ENCODE measurements at regions not wholly inside any gene's neighbourhood (a gene's known extent, or its start where the extent isn't known, plus 50 kb on each side); places are given as distances from the start of the nearest gene placed in this dataset.

DNA sequence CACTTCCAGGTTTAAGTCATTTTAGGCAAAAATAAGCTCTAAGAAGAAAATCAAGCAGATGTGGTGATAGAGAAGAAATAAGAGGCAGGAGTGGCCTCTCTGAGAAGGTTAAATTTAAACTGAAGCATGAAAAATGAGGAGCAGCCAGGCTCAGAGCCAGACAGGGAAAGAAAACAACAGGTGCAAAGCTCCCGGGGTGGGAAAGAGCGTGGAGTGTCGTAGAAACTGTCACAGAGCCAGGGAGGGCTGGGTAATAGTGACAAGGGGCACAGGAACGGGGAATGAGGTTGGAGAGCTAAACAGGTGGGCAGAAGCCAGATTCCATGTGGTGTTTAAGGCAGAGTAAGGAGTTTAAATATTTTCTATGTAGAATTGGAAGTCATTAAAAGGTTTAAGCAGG is 132.1 kb upstream of the BLID start:
- TF ChIP-seq, protein P1, sequence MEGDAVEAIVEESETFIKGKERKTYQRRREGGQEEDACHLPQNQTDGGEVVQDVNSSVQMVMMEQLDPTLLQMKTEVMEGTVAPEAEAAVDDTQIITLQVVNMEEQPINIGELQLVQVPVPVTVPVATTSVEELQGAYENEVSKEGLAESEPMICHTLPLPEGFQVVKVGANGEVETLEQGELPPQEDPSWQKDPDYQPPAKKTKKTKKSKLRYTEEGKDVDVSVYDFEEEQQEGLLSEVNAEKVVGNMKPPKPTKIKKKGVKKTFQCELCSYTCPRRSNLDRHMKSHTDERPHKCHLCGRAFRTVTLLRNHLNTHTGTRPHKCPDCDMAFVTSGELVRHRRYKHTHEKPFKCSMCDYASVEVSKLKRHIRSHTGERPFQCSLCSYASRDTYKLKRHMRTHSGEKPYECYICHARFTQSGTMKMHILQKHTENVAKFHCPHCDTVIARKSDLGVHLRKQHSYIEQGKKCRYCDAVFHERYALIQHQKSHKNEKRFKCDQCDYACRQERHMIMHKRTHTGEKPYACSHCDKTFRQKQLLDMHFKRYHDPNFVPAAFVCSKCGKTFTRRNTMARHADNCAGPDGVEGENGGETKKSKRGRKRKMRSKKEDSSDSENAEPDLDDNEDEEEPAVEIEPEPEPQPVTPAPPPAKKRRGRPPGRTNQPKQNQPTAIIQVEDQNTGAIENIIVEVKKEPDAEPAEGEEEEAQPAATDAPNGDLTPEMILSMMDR (IDR thresholded peaks at IDR 0.05; ENCODE audit: insufficient read depth, low read depth, low read length) = no peak
- no peak for TF ChIP-seq EZH2 (IDR thresholded peaks at IDR 0.05; ENCODE audit: insufficient read depth, low read length)

Data from astrocyte (in vitro differentiated cells and primary cell).